Neural cell (in vitro differentiated cells): ENCODE measurements at regions not wholly inside any gene's neighbourhood (a gene's known extent, or its start where the extent isn't known, plus 50 kb on each side); places are given as distances from the start of the nearest gene placed in this dataset.

Experiments
- H2AFZ ChIP-seq: fragments of 200-600, 300-800 bp; sonication (generic), shearing (Covaris generic); 2 replicates; pipeline ENCODE4 v1.6.0; 2014; ENCODE audit warnings: low read depth, mild to moderate bottlenecking, antibody characterized with exemption, low read length, moderate library complexity
- H3F3A ChIP-seq: fragments of 200-600 bp; shearing (Covaris generic); 2 replicates; pipeline ENCODE4 v1.6.1; 2016; ENCODE audit warnings: mild to moderate bottlenecking, moderate library complexity, mixed read lengths, antibody characterized with exemption, low read length; ENCODE audit not compliant: insufficient read depth, poor library complexity, severe bottlenecking
- H3K27ac ChIP-seq: fragments of 200-600, 300-800 bp; sonication (generic), shearing (Covaris generic); 2 replicates; pipeline ENCODE4 v1.5.1; 2014; ENCODE audit warnings: mild to moderate bottlenecking, low read length, moderate library complexity
- H3K27me3 ChIP-seq: fragments of 300-800, 200-600 bp; sonication (generic), shearing (Covaris generic); 2 replicates; pipeline ENCODE4 v1.6.0; 2014; ENCODE audit warnings: mild to moderate bottlenecking, low read depth, low read length, moderate library complexity; ENCODE audit not compliant: insufficient read depth
- H3K36me3 ChIP-seq: fragments of 300-800, 200-600 bp; sonication (generic), shearing (Covaris generic); 2 replicates; pipeline ENCODE4 v1.5.1; 2014; ENCODE audit warnings: mild to moderate bottlenecking, antibody characterized with exemption, low read length, moderate library complexity; ENCODE audit not compliant: insufficient read depth
- H3K4me2 ChIP-seq: fragments of 300-800, 200-600 bp; sonication (generic), shearing (Covaris generic); 2 replicates; pipeline ENCODE4 v1.6.0; 2014; ENCODE audit warnings: mild to moderate bottlenecking, low read length
- H3K4me3 ChIP-seq: fragments of 300-800, 200-600 bp; sonication (generic), shearing (Covaris generic); 2 replicates; pipeline ENCODE4 v1.5.1; 2014; ENCODE audit warnings: mild to moderate bottlenecking, low read length, moderate library complexity
- H3K79me2 ChIP-seq: fragments of 200-600 bp; shearing (Covaris generic); replicated peaks from 2 replicates; pipeline ENCODE4 v1.6.0; 2014; ENCODE audit warnings: mild to moderate bottlenecking, low read length, moderate library complexity; ENCODE audit not compliant: insufficient read depth
- H3K9ac ChIP-seq: fragments of 300-800, 200-600 bp; sonication (generic), shearing (Covaris generic); 2 replicates; pipeline ENCODE4 v1.6.1; 2016; ENCODE audit warnings: mild to moderate bottlenecking, low read length, mixed read lengths
- H3K9me2 ChIP-seq: fragments of 200-600 bp; shearing (Covaris generic); 2 replicates; pipeline ENCODE4 v1.6.1; 2016; ENCODE audit warnings: mild to moderate bottlenecking, low read length, mixed read lengths; ENCODE audit not compliant: insufficient read depth
- H3K9me3 ChIP-seq: fragments of 200-600, 300-800 bp; sonication (generic), shearing (Covaris generic); 2 replicates; pipeline ENCODE4 v1.6.1; 2016; ENCODE audit warnings: mild to moderate bottlenecking, mixed run types, low read length, moderate library complexity, mixed read lengths
- H4K20me1 ChIP-seq: fragments of 200-600 bp; shearing (Covaris generic); 2 replicates; pipeline ENCODE4 v1.6.1; 2016; ENCODE audit warnings: mild to moderate bottlenecking, mixed run types; ENCODE audit not compliant: insufficient read depth
- EP300 ChIP-seq: fragments of 450-650 bp; conservative IDR thresholded peaks from 2 replicates; pipeline ENCODE4 v1.6.1; 2014; ENCODE audit warnings: antibody characterized with exemption, mild to moderate bottlenecking, moderate library complexity; ENCODE audit not compliant: poor library complexity, severe bottlenecking
- EZH2 ChIP-seq: fragments of 200-600, 300-800 bp; shearing (Covaris generic), sonication (generic); IDR thresholded peaks from 2 replicates; pipeline ENCODE4 v1.6.1; 2014; ENCODE audit warnings: antibody characterized with exemption, low read length, borderline replicate concordance, mild to moderate bottlenecking; ENCODE audit not compliant: insufficient read depth, poor library complexity, severe bottlenecking
- MXI1 ChIP-seq: fragments of 450-650 bp; conservative IDR thresholded peaks from 2 replicates; pipeline ENCODE4 v1.6.1; 2014; ENCODE audit warnings: antibody characterized with exemption, mild to moderate bottlenecking; ENCODE audit not compliant: poor library complexity, severe bottlenecking
- POLR2AphosphoS5 ChIP-seq: IDR thresholded peaks from 2 replicates; pipeline ENCODE4 v1.6.1; 2012
- RAD21 ChIP-seq: fragments of 450-650 bp; conservative IDR thresholded peaks from 2 replicates; pipeline ENCODE4 v1.6.1; 2014; ENCODE audit warnings: antibody characterized with exemption, mild to moderate bottlenecking, moderate library complexity
- SMC3 ChIP-seq: fragments of 450-650 bp; conservative IDR thresholded peaks from 2 replicates; pipeline ENCODE4 v1.6.1; 2014; ENCODE audit warnings: antibody characterized with exemption, mild to moderate bottlenecking, moderate library complexity; ENCODE audit not compliant: poor library complexity
- TAF1 ChIP-seq: IDR thresholded peaks from 2 replicates; pipeline ENCODE4 v1.6.1; 2012; ENCODE audit warnings: low read depth
- TF ChIP-seq, protein P1 (sequence below): fragments of 450-650 bp; IDR thresholded peaks from 2 replicates; pipeline ENCODE4 v1.5.1; 2014; ENCODE audit warnings: antibody characterized with exemption, mild to moderate bottlenecking, moderate library complexity; ENCODE audit not compliant: poor library complexity, severe bottlenecking
- TF ChIP-seq, protein P2 (sequence below): IDR thresholded peaks from 2 replicates; pipeline ENCODE4 v1.6.1; 2012; ENCODE audit warnings: borderline replicate concordance

DNA sequence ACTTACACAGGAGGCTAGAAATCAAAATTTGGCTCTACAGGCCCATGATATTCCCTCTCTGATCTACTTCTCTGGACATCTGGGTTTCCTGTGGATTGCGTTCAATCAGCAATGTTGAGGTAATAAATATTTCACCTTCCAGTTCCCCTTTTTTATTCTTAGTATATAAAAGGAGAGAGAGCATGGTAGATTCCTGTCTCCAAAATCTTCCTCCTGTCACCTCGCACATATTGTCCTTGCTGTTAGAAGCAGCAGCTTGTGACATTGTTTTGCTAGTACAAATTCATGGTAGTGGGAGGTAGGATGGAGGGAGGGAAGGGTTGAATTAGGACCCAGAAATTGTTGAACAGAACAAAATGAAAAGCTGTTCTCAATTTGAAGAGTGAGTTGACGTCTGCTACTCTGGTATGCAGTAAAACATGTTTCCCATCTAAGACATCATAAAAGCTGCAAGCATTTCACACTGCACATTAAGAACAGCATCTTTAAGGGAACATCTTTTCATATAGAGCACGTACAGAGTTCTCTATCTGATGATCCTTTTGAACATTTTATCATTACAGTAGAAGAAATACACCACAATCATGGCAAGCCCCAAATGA lies 156.4 kb downstream of the RDH14 start:
- H3K79me2 ChIP-seq, result no peaks in the 10 kb centered on the region
- no peaks in the 10 kb centered on the region for H3F3A ChIP-seq
- TF ChIP-seq, protein P1, sequence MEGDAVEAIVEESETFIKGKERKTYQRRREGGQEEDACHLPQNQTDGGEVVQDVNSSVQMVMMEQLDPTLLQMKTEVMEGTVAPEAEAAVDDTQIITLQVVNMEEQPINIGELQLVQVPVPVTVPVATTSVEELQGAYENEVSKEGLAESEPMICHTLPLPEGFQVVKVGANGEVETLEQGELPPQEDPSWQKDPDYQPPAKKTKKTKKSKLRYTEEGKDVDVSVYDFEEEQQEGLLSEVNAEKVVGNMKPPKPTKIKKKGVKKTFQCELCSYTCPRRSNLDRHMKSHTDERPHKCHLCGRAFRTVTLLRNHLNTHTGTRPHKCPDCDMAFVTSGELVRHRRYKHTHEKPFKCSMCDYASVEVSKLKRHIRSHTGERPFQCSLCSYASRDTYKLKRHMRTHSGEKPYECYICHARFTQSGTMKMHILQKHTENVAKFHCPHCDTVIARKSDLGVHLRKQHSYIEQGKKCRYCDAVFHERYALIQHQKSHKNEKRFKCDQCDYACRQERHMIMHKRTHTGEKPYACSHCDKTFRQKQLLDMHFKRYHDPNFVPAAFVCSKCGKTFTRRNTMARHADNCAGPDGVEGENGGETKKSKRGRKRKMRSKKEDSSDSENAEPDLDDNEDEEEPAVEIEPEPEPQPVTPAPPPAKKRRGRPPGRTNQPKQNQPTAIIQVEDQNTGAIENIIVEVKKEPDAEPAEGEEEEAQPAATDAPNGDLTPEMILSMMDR, result no peak
- TF ChIP-seq SMC3, result no peak
- TF ChIP-seq POLR2AphosphoS5, result no peak
- no peak for TF ChIP-seq TAF1
- no peak for TF ChIP-seq MXI1
- no peak for TF ChIP-seq RAD21
- TF ChIP-seq EP300, result no peak
- H2AFZ ChIP-seq, result no peak overlapping the region
- H3K4me3 ChIP-seq, result no peak overlapping the region
- no peaks in the 10 kb centered on the region for H4K20me1 ChIP-seq
- no peaks in the 10 kb centered on the region for H3K27me3 ChIP-seq
- no peaks in the 10 kb centered on the region for H3K36me3 ChIP-seq
- no peak overlapping the region for H3K27ac ChIP-seq
- H3K9ac ChIP-seq, result no peak overlapping the region
- no peaks in the 10 kb centered on the region for H3K9me2 ChIP-seq
- H3K9me3 ChIP-seq, result no peaks in the 10 kb centered on the region
- no peak overlapping the region for H3K4me2 ChIP-seq

DNA sequence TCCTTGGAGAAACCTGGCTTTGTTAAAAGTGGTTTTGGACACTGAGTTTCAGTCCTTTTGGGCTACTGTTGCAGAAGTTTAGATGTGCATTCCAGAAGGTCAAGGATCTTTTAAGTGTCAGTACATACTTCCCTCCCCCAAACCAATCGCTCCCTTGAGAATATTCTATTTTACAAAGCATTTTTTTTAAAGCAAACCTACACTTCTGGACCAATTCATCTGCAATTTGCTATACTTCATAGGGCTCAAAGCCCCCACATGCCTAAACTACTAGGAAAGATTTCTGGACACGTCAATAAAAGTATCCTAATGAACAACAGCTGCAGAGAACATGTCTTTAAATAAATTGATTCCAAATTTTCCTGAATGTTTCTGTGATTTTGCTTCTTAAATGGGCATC lies 157.6 kb downstream of the RDH14 start:
- no peaks in the 10 kb centered on the region for H4K20me1 ChIP-seq
- H3K9me3 ChIP-seq, result no peaks in the 10 kb centered on the region
- no peak overlapping the region for H2AFZ ChIP-seq
- no peak overlapping the region for H3K27ac ChIP-seq
- TF ChIP-seq EP300 (no peak), EZH2 (no peak), TAF1 (no peak), SMC3 (no peak), RAD21 (no peak), POLR2AphosphoS5 (no peak), MXI1 (no peak)
- TF ChIP-seq, protein P1, result no peak
- TF ChIP-seq, protein P2, sequence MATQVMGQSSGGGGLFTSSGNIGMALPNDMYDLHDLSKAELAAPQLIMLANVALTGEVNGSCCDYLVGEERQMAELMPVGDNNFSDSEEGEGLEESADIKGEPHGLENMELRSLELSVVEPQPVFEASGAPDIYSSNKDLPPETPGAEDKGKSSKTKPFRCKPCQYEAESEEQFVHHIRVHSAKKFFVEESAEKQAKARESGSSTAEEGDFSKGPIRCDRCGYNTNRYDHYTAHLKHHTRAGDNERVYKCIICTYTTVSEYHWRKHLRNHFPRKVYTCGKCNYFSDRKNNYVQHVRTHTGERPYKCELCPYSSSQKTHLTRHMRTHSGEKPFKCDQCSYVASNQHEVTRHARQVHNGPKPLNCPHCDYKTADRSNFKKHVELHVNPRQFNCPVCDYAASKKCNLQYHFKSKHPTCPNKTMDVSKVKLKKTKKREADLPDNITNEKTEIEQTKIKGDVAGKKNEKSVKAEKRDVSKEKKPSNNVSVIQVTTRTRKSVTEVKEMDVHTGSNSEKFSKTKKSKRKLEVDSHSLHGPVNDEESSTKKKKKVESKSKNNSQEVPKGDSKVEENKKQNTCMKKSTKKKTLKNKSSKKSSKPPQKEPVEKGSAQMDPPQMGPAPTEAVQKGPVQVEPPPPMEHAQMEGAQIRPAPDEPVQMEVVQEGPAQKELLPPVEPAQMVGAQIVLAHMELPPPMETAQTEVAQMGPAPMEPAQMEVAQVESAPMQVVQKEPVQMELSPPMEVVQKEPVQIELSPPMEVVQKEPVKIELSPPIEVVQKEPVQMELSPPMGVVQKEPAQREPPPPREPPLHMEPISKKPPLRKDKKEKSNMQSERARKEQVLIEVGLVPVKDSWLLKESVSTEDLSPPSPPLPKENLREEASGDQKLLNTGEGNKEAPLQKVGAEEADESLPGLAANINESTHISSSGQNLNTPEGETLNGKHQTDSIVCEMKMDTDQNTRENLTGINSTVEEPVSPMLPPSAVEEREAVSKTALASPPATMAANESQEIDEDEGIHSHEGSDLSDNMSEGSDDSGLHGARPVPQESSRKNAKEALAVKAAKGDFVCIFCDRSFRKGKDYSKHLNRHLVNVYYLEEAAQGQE, result no peak
- H3K4me2 ChIP-seq, result no peak overlapping the region
- H3K79me2 ChIP-seq, result no peaks in the 10 kb centered on the region
- no peak overlapping the region for H3K4me3 ChIP-seq
- no peaks in the 10 kb centered on the region for H3K27me3 ChIP-seq
- H3F3A ChIP-seq, result no peaks in the 10 kb centered on the region
- no peaks in the 10 kb centered on the region for H3K36me3 ChIP-seq
- H3K9ac ChIP-seq, result no peak overlapping the region
- no peaks in the 10 kb centered on the region for H3K9me2 ChIP-seq
